ENCODE measurements at regions not wholly inside any gene's neighbourhood (a gene's known extent, or its start where the extent isn't known, plus 50 kb on each side); places are given as distances from the start of the nearest gene placed in this dataset.
"Not testable (repeated sequence)": the region's sequence is repeated elsewhere in the genome, so short reads cannot be mapped to it uniquely, and the experiment has no call there.

- no peak for DNase-seq
Measured at GRCh38 chr10:28449382-28449781, 83.5 kb upstream of the WAC start.

- DNase-seq = no peak
Measured at GRCh38 chr10:28449926-28450325, 83.0 kb upstream of the WAC start.

GRCh38 chr10:28453926-28454325, 79.0 kb upstream of the WAC start:
- DNase-seq = no peak

GRCh38 chr10:28457110-28457509, 75.8 kb upstream of the WAC start:
- no peak for DNase-seq

- DNase-seq = not testable (repeated sequence)
Measured at GRCh38 chr10:28457873-28458272, 75.0 kb upstream of the WAC start.

GRCh38 chr10:28459453-28460144, 73.3 kb upstream of the WAC start:
- DNase-seq = no peak

- DNase-seq = no peak
Measured at GRCh38 chr10:28463141-28463540, 69.8 kb upstream of the WAC start.

- no peak for DNase-seq
Measured at GRCh38 chr10:28463676-28464395, 69.1 kb upstream of the WAC start.

GRCh38 chr10:28467615-28468014, 65.3 kb upstream of the WAC start:
- no peak for DNase-seq

GRCh38 chr10:28468707-28469483, 64.0 kb upstream of the WAC start:
- DNase-seq = no peak

GRCh38 chr10:28470873-28471651, 61.9 kb upstream of the WAC start:
- DNase-seq = no peak

- DNase-seq = no peak
Measured at GRCh38 chr10:28471652-28472050, 61.3 kb upstream of the WAC start.

GRCh38 chr10:28478646-28479045, 54.3 kb upstream of the WAC start:
- DNase-seq = no peak

GRCh38 chr10:28479425-28479865, 53.5 kb upstream of the WAC start:
- DNase-seq = no peak

- DNase-seq = no peak
Measured at GRCh38 chr10:28479927-28480627, 52.8 kb upstream of the WAC start.

GRCh38 chr10:28480628-28480965, 52.3 kb upstream of the WAC start:
- no peak for DNase-seq

GRCh38 chr10:28481346-28481745, 51.6 kb upstream of the WAC start:
- DNase-seq = not testable (repeated sequence)

- no peak for DNase-seq
Measured at GRCh38 chr10:28481968-28482367, 51.0 kb upstream of the WAC start.
